Medulla oblongata (tissue), 1 donor: ENCODE measurements at regions not wholly inside any gene's neighbourhood (a gene's known extent, or its start where the extent isn't known, plus 50 kb on each side); places are given as distances from the start of the nearest gene placed in this dataset.
"Not testable (repeated sequence)": the region's sequence is repeated elsewhere in the genome, so short reads cannot be mapped to it uniquely, and the experiment has no call there.

Experiments
- DNase-seq: peaks from one replicate; pipeline ENCODE4 v3.0.0-alpha.2; 2015; ENCODE audit errors: extremely low spot score

DNA sequence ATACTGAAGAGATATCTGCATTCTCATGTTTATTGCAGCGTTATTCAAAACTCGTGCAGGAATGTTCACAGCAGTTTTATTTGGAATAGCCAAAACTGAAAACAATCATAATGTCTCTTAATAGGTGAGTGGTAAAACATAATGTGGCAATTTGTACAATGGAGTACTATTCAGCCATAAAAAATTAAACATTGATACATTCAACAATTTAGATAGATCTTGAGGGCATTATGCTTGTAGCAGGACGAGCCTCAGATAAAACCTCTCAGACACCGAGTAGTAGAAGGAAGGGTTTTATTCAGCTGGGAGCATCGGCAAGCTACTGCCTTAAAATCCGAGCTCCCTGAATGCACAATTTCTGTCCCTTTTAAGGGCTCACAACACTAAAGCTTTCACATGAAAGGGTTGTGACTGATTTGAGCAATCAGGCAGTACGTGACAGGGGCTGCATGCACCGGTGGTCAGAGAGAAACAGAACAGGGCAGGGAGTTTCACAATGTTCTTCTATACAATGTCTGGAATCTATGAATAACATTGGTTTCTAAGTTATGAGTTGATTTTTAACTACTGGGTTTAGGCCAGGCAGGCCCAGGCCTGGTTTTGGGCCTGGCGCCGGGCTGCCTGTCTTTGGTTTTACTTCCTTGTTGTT lies 195.3 kb upstream of the PRSS16 start:
- DNase-seq, result not testable (repeated sequence)

DNA sequence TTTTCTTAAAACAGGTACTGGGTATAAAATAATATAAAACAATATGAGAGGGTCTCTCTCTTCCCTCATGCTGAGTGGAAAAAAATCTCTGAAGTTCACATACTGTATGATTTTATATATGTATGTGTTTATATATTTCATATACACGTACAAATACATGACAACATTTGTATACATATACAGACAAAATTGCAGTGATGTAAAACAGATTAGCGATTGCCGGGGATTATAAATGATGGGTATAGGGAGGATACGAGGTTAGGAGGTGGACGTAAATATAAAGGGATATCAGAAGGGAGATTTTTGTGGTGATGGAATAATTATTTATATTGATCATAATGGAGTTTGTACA lies 194.8 kb upstream of the PRSS16 start:
- DNase-seq, result no peak

DNA sequence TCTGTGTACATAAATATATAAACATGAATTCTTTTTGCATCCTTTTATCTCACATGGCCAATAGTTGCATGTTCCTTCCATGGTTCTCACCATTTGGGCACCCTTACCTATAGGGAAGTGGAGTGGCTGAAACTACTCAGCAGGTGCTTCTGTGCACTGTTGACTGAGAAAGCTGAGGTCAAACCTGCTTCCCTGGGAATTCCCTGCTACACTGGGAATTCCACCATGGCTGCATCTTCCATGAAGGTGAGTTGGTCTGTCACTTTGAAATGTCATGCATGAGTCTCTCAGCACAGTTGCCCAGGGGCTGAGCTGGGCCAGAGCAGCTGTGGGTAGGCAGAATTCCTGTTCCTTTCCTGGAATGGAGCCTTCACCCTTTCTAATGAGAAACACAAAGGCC lies 193.8 kb upstream of the PRSS16 start:
- DNase-seq, result no peak

DNA sequence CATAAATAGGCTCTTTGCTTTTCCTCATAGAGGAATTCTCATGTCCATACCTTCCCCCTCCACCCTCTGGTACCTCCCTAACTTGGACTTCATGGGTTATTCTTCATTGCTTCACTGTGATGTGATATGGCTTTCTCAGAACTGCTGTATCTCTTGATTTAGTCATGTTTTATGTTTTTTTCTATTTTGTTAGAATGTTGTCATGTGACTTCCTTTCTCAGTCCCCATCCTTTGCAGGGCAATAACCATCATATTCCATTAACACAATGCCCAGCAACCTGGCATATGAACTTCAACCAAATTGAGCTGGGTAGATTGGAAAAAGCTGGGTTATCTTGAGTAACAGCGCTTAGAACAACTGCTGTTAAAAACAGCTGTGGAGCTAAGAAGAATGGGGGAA lies 190.9 kb upstream of the PRSS16 start:
- no peak for DNase-seq

GRCh38 chr6:27059621-27060425 lies 187.7 kb upstream of the PRSS16 start:
- no peak for DNase-seq

GRCh38 chr6:27061235-27061993 lies 186.1 kb upstream of the PRSS16 start:
- no peak for DNase-seq

DNA sequence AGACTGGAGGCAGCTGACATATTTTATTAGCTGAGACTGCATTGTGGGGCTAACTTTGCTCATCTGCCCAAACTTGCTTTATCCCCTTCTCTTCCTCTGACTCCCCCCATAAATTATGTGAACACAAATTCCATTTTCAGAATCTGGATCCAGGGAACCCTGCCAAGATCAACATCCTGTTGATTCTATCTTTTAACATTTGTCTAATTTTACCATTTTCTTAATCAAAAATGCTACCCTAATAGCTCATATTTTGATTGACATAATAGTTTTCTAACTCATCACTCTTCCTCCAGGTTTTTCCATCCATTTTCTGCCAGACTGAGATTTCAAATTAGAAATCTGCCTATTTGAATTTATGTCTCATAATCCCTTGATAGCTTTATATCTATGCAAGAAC lies 184.7 kb upstream of the PRSS16 start:
- DNase-seq, result no peak

- DNase-seq, result no peak
Measured at GRCh38 chr6:27065183-27065582, 182.3 kb upstream of the PRSS16 start.

DNA sequence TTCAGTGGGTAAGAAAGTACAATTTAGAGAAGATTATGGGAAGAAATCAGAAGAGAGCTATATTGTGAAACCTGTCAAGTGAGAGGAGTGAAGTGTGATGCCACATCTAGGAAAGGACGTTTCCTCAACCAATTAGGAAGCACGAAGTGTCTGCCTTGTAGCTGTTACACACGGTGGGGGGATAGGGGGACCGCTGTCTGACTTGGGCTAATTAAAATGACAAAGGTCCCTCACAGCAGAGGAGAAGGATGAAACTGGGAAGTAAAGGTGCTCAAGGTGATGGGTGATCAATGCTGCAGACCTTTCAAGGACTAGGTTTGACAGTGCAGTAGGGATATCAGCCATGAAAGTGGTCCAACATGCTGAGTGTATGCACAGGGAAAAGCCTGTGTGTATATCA lies 181.1 kb upstream of the PRSS16 start:
- DNase-seq, result peak; percentile 5

- peak; percentile 27 for DNase-seq
Measured at GRCh38 chr6:27066802-27067201, 180.7 kb upstream of the PRSS16 start.

- DNase-seq, result no peak
Measured at GRCh38 chr6:27073441-27073840, 174.1 kb upstream of the PRSS16 start.

GRCh38 chr6:27076116-27076515 lies 171.4 kb upstream of the PRSS16 start:
- DNase-seq, result no peak

GRCh38 chr6:27078734-27079357 lies 168.7 kb upstream of the PRSS16 start:
- peak; percentile 90 for DNase-seq

- DNase-seq, result no peak
Measured at GRCh38 chr6:27081188-27081587, 166.3 kb upstream of the PRSS16 start.

- no peak for DNase-seq
Measured at GRCh38 chr6:27081931-27082330, 165.6 kb upstream of the PRSS16 start.

DNA sequence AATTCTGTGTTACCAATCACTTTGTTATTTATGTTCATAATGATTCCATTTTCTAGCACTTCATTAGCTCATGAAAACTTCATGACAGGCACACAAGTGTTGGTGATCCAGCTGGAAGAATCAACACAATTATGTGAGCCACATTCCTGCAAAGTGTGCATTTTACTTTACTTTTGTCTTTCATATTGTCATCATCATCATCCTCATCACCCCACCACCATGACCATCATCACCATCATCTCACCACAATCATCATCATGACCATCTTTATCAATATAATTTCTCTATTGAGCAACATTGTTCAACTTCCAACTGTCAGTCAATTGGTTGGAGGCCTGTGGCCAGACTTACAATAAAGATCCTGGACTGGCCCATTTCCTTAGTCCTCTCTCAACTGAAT lies 159.4 kb upstream of the PRSS16 start:
- no peak for DNase-seq

DNA sequence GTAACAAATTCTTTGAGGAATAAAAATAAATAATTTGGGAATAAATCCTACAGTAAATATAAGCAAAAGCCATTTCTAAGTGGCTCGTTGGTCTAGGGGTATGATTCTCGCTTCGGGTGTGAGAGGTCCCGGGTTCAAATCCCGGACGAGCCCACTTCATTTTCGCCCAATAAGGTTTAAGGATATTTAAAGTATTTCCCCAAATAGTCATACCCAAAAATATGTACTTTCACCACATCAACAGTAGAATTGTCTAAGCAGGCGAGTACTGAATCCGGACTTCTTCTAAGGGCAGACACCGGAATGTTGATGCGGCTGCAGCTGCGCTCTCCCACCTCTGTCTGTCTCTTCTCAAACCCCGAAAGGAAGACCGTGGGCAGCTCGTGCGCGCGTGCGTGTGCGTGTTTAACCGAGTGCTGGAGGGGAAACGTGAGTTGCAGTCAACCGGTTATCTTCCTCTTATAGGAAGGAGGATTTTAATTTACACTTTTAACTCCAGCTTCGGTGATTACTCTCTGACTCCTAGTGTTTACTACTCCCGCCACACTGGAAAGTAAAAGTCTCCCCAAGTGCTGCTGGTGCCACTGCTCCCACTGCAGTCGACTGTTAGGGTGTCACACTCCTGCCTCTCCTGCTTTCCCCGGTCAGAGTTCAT lies 155.7 kb upstream of the PRSS16 start:
- DNase-seq, result no peak

GRCh38 chr6:27092316-27092692 lies 155.2 kb upstream of the PRSS16 start:
- no peak for DNase-seq

DNA sequence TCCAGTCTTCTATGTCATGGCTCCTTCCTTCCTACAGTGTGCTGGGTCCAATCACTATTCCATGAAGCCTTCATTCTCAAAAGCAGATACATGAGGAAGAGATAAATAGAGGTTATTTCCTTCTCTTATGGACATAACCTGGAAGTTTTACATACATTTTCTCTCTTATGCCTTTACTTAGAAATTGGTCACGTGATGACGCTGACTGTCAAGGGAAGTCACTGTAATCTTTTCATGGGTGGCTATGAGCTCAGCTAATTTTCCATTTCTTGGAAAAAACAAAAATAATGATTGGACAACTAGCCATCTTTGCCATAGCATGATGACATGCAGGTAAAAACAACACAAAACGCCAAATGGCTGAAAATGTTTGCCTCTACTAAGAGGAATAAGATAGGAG lies 151.6 kb upstream of the PRSS16 start:
- DNase-seq, result no peak

DNA sequence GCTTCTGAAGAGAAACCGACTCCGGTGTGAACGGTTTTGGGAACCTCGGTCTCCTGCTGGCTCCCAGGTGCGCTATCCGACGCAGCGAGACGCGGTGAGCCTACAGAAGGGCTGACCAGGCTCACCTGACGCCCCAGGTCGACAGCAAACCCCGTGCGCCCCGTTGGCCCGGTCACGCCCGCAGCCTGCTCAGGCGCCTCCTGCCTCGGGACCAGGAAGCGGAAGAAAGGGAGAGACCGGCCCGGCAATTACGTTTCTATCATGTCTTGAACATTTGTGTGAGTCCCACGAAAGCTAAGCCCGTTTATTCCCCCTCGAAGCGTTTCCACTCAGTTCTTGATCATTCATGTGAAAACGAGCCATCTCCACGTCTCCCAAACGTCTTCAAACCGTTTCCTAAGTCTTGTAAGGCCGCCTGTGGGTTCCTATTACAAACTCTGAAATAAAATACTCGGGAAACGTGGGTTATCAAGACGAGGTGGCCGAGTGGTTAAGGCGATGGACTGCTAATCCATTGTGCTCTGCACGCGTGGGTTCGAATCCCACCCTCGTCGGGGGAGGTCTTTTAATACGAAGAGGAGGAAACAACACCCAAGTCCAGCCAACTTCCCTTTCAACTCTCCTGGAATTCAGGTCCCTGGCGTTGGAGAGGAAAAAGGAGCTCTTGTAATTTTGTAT lies 150.5 kb upstream of the PRSS16 start:
- peak; percentile 12 for DNase-seq

DNA sequence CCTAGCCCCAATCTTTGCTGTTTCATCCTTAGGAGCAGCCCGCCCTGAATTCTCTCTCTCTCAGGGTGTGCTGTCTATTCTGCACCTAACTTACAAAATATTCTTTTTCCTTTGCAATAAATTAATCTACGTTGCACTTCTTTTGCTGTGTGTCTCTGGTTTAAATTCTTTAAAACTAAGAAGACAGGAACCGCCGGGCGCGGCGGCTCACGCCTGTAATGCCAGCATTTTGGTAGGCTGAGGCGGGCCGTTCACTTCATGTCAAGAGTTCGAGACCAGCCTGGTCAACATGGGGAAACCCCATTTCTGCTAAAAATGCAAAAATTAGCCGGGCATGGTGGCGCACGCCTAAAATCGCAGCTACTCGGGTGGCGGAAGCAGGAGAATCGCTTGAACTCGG lies 148.5 kb upstream of the PRSS16 start:
- no peak for DNase-seq
